ENCODE measurements at regions not wholly inside any gene's neighbourhood (a gene's known extent, or its start where the extent isn't known, plus 50 kb on each side); places are given as distances from the start of the nearest gene placed in this dataset.

DNA sequence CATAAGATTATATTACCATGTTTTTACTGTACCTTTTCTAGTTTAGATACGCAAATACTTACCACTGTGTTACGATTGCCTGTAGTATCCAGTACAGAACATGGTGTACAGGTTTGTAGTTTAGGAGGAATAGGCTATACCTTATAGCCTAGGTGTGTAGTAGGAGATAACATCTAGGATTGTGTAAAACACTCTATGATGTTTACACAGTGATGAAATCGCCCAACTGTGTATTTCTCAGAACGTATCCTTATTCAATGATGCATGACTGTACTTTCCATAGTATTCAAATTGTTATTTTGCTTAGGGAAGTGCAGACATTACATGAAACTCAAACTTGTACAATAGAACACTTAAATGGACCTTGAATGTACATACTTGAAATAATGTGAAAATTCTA is 188.1 kb upstream of the PDGFD start:
- no peak for TF ChIP-seq YY1 (IDR thresholded peaks at IDR 0.05; ENCODE audit: insufficient read depth, insufficient read length)
- no peak for TF ChIP-seq ZNF274 (IDR thresholded peaks at IDR 0.05; ENCODE audit: low read depth, low read length)
